ENCODE measurements at regions not wholly inside any gene's neighbourhood (a gene's known extent, or its start where the extent isn't known, plus 50 kb on each side); places are given as distances from the start of the nearest gene placed in this dataset.

- TF ChIP-seq, protein P1, sequence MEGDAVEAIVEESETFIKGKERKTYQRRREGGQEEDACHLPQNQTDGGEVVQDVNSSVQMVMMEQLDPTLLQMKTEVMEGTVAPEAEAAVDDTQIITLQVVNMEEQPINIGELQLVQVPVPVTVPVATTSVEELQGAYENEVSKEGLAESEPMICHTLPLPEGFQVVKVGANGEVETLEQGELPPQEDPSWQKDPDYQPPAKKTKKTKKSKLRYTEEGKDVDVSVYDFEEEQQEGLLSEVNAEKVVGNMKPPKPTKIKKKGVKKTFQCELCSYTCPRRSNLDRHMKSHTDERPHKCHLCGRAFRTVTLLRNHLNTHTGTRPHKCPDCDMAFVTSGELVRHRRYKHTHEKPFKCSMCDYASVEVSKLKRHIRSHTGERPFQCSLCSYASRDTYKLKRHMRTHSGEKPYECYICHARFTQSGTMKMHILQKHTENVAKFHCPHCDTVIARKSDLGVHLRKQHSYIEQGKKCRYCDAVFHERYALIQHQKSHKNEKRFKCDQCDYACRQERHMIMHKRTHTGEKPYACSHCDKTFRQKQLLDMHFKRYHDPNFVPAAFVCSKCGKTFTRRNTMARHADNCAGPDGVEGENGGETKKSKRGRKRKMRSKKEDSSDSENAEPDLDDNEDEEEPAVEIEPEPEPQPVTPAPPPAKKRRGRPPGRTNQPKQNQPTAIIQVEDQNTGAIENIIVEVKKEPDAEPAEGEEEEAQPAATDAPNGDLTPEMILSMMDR (IDR thresholded peaks at IDR 0.05; ENCODE audit: poor library complexity, severe bottlenecking) = no peak
- ATAC-seq (ENCODE audit: low read depth) (no peak), DNase-seq (ENCODE audit: low spot score) (no peak)
- Histone ChIP-seq H3K9me3 (ENCODE audit: severe bottlenecking) (no peaks in the 10 kb centered on the region), H3K4me3 (ENCODE audit: severe bottlenecking) (no peak overlapping the region), H3K36me3 (ENCODE audit: low read depth) (no peaks in the 10 kb centered on the region), H3K27ac (ENCODE audit: poor library complexity, severe bottlenecking) (no peak overlapping the region), H3K27me3 (ENCODE audit: insufficient read depth, poor library complexity, severe bottlenecking) (no peaks in the 10 kb centered on the region), H3K4me1 (ENCODE audit: insufficient read depth, poor library complexity, severe bottlenecking) (no peaks in the 10 kb centered on the region)
These were observed 1350.8 kb upstream of the SLC10A2 start for GRCh38 chr13:104416973-104417372.

DNA sequence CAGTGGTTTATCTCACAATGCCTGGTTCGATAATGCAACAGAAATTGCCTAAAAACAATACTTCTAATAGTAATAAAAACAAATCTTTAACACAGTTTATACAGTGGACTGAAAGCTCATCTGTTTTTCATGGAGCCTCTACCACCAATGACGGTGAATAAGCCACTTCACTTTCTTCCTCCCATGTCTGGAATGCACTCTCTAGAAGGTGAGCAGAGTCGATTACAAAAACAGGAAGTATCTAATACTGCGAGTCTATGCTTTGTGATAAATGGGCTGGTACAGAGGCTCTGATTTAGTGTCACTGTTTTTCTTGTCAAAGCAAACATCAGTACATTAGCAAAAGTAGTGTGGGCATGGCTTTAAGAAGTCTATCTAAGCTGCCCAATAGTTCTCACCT lies 1348.6 kb upstream of the SLC10A2 start:
- no peak for DNase-seq (ENCODE audit: low spot score)
- TF ChIP-seq, protein P1 (IDR thresholded peaks at IDR 0.05; ENCODE audit: poor library complexity, severe bottlenecking) = no peak
- 0 out of 3 replicates have a peak, but pooled peaks have one; percentile 31 for ATAC-seq (ENCODE audit: low read depth)
- H3K4me3 ChIP-seq (ENCODE audit: severe bottlenecking) = no peak overlapping the region
- H3K9me3 ChIP-seq (ENCODE audit: severe bottlenecking) = no peaks in the 10 kb centered on the region
- H3K27ac ChIP-seq (ENCODE audit: poor library complexity, severe bottlenecking) = no peak overlapping the region
- H3K4me1 ChIP-seq (ENCODE audit: insufficient read depth, poor library complexity, severe bottlenecking) = no peaks in the 10 kb centered on the region
- no peaks in the 10 kb centered on the region for H3K36me3 ChIP-seq (ENCODE audit: low read depth)
- H3K27me3 ChIP-seq (ENCODE audit: insufficient read depth, poor library complexity, severe bottlenecking) = no peaks in the 10 kb centered on the region

DNA sequence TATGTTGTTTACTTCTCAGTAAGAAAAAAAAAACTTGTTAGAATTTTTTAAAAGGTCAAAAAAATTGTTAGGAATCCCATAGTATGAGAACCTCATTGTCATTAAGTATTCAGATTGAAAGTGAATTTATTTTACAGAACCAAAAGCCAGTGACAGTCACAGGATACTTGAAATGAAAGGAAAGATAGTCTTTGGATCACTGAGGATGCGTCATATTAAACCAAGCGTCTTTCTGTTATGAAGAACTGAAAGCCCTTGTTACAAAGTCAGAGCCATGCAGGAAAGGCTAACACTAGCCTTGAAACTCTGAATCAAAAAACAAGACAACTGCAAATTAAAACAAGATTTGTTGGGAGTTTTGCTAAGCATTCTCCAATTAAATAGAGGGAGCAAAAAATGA lies 1348.0 kb upstream of the SLC10A2 start:
- H3K4me3 ChIP-seq (ENCODE audit: severe bottlenecking) = no peak overlapping the region
- no peaks in the 10 kb centered on the region for H3K9me3 ChIP-seq (ENCODE audit: severe bottlenecking)
- DNase-seq (ENCODE audit: low spot score) = no peak
- no peaks in the 10 kb centered on the region for H3K27me3 ChIP-seq (ENCODE audit: insufficient read depth, poor library complexity, severe bottlenecking)
- no peak overlapping the region for H3K27ac ChIP-seq (ENCODE audit: poor library complexity, severe bottlenecking)
- no peak for ATAC-seq (ENCODE audit: low read depth)
- no peaks in the 10 kb centered on the region for H3K4me1 ChIP-seq (ENCODE audit: insufficient read depth, poor library complexity, severe bottlenecking)
- no peaks in the 10 kb centered on the region for H3K36me3 ChIP-seq (ENCODE audit: low read depth)
- TF ChIP-seq, protein P1 (IDR thresholded peaks at IDR 0.05; ENCODE audit: poor library complexity, severe bottlenecking) = no peak

DNA sequence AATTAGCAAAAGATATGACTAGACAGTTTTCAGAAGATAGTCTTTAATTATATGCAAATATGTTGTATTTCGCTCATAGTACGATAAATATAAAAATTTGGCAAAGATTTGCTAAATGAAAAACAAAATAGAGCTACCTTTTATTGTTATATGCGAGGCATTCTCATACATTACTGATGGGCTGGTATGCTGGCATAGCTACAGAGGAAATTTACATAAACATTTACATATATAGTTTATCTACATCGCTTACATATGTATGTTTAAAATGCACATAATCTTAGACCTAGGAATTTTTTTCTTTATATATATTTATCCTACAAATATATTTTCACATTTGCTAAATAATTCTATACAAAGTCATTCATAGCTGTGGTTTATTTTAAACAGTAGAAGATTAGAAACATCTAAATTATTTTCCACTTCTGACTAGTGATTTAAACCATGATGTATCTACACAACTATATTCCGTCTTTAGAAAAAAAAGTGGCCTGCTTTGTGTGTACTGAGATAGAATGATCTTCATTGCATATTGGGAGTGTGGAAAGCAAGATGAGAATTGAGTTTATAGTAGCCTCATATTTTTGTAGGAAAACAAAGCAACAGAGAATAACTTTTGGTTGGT lies 1345.0 kb upstream of the SLC10A2 start:
- no peak overlapping the region for H3K4me3 ChIP-seq (ENCODE audit: severe bottlenecking)
- DNase-seq (ENCODE audit: low spot score) (no peak), ATAC-seq (ENCODE audit: low read depth) (no peak)
- no peaks in the 10 kb centered on the region for H3K27me3 ChIP-seq (ENCODE audit: insufficient read depth, poor library complexity, severe bottlenecking)
- H3K4me1 ChIP-seq (ENCODE audit: insufficient read depth, poor library complexity, severe bottlenecking) = no peaks in the 10 kb centered on the region
- TF ChIP-seq, protein P1 (IDR thresholded peaks at IDR 0.05; ENCODE audit: poor library complexity, severe bottlenecking) = no peak
- H3K27ac ChIP-seq (ENCODE audit: poor library complexity, severe bottlenecking) = no peak overlapping the region
- no peaks in the 10 kb centered on the region for H3K9me3 ChIP-seq (ENCODE audit: severe bottlenecking)
- H3K36me3 ChIP-seq (ENCODE audit: low read depth) = no peaks in the 10 kb centered on the region

DNA sequence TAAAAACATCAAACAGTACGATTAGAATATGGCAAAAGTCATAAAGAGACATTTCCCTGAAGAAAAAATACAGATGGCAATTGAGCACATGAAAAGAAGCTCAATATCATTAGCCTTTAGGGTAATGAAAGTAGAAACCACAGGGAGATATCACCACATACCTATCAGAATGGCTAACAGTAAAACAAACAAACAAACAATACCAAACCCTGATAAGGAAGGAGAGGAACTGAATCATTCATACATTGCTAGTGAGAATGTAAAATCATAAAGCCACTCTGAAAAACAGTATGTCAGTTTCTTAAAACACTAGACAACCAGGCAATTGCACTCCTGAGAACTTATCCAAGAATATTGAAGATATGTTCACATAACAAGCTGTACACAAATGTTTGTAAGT lies 1342.5 kb upstream of the SLC10A2 start:
- TF ChIP-seq, protein P1 (IDR thresholded peaks at IDR 0.05; ENCODE audit: poor library complexity, severe bottlenecking) = no peak
- Histone ChIP-seq H3K9me3 (ENCODE audit: severe bottlenecking) (no peaks in the 10 kb centered on the region), H3K4me1 (ENCODE audit: insufficient read depth, poor library complexity, severe bottlenecking) (no peaks in the 10 kb centered on the region), H3K4me3 (ENCODE audit: severe bottlenecking) (no peak overlapping the region), H3K27ac (ENCODE audit: poor library complexity, severe bottlenecking) (no peak overlapping the region), H3K27me3 (ENCODE audit: insufficient read depth, poor library complexity, severe bottlenecking) (no peaks in the 10 kb centered on the region), H3K36me3 (ENCODE audit: low read depth) (no peaks in the 10 kb centered on the region)
- ATAC-seq (ENCODE audit: low read depth) (peak; percentile 60), DNase-seq (ENCODE audit: low spot score) (no peak)

All from RWPE2 (cell line).